Hypothalamus (tissue), 51 donors: ENCODE measurements at regions not wholly inside any gene's neighbourhood (a gene's known extent, or its start where the extent isn't known, plus 50 kb on each side); places are given as distances from the start of the nearest gene placed in this dataset.
"Not testable (repeated sequence)": the region's sequence is repeated elsewhere in the genome, so short reads cannot be mapped to it uniquely, and the experiment has no call there.

Experiments used
- DNase-seq, 51 donors: peaks; one replicate each; lab custom pipeline; 2025; lab: John Stamatoyannopoulos, UW

- DNase-seq, result no peak
These were observed 171.7 kb upstream of the HCCS start for GRCh38 chrX:10939424-10939823.

GRCh38 chrX:10944136-10944885, 166.8 kb upstream of the HCCS start:
- no peak for DNase-seq

- no peak for DNase-seq
These were observed 165.6 kb upstream of the HCCS start for GRCh38 chrX:10945498-10945897.

- DNase-seq, result no peak
These were observed 161.6 kb upstream of the HCCS start for GRCh38 chrX:10949541-10949940.

- DNase-seq, result no peak
These were observed 158.5 kb upstream of the HCCS start for GRCh38 chrX:10952619-10953018.

- no peak for DNase-seq
These were observed 145.8 kb upstream of the HCCS start for GRCh38 chrX:10965174-10965798.

GRCh38 chrX:10966057-10966456, 145.1 kb upstream of the HCCS start:
- no peak for DNase-seq

- DNase-seq, result no peak
These were observed 140.0 kb upstream of the HCCS start for GRCh38 chrX:10971176-10971575.

- no peak for DNase-seq
These were observed 139.4 kb upstream of the HCCS start for GRCh38 chrX:10971759-10972158.

GRCh38 chrX:10972706-10973105, 138.4 kb upstream of the HCCS start:
- DNase-seq, result no peak

GRCh38 chrX:10974920-10975319, 136.2 kb upstream of the HCCS start:
- no peak for DNase-seq

GRCh38 chrX:10979956-10980355, 131.2 kb upstream of the HCCS start:
- DNase-seq, result no peak

- DNase-seq, result no peak
These were observed 129.6 kb upstream of the HCCS start for GRCh38 chrX:10981506-10981905.

GRCh38 chrX:10983526-10983925, 127.6 kb upstream of the HCCS start:
- DNase-seq, result peak in 6 of 51 donors; percentile 0 to 19 (median 0)

- no peak for DNase-seq
These were observed 126.9 kb upstream of the HCCS start for GRCh38 chrX:10984213-10984612.

- DNase-seq, result no peak
These were observed 124.5 kb upstream of the HCCS start for GRCh38 chrX:10986616-10987015.

GRCh38 chrX:10988653-10989052, 122.5 kb upstream of the HCCS start:
- DNase-seq, result no peak

GRCh38 chrX:10989386-10989785, 121.7 kb upstream of the HCCS start:
- no peak for DNase-seq

GRCh38 chrX:10990418-10990817, 120.7 kb upstream of the HCCS start:
- no peak for DNase-seq

- no peak for DNase-seq
These were observed 120.2 kb upstream of the HCCS start for GRCh38 chrX:10990976-10991375.

- DNase-seq, result no peak
These were observed 119.0 kb upstream of the HCCS start for GRCh38 chrX:10992110-10992509.

GRCh38 chrX:11007076-11007475, 104.1 kb upstream of the HCCS start:
- not testable (repeated sequence) for DNase-seq

- no peak for DNase-seq
These were observed 100.7 kb upstream of the HCCS start for GRCh38 chrX:11010476-11010875.
